Epithelial cell of proximal tubule (primary cell): ENCODE measurements at regions not wholly inside any gene's neighbourhood (a gene's known extent, or its start where the extent isn't known, plus 50 kb on each side); places are given as distances from the start of the nearest gene placed in this dataset.

Experiments used
- DNase-seq: peaks from one replicate; pipeline ENCODE4 v3.0.0-alpha.2; 2011; ENCODE audit warnings: low read depth
- H3K4me3 ChIP-seq: 2 replicates; pipeline ENCODE4 v1.5.1; 2011; ENCODE audit warnings: low read depth, mild to moderate bottlenecking, low read length
- TF ChIP-seq, protein P1 (sequence below): conservative IDR thresholded peaks from 2 replicates; pipeline ENCODE4 v1.5.1; 2012; ENCODE audit warnings: low read depth, mild to moderate bottlenecking, low read length

DNA sequence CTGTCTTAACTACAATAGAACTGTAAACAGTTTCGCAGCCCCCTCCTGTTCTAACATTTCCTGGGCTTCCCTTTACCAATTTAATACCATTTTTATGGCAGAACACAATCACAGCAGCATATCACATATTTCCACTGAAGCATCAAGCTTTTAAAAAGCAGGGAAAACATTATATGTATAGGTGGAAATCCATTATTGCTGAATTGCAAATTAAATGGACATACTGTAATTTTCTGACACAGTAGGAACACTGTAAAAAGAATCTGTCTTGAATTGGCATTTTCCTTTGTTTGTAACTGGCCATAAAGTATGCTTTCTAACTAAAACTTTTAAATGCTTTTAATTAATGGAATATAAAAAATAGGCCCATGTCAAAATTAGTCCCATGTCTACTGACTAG, 1385.8 kb downstream of the SI start:
- DNase-seq: no peak
- TF ChIP-seq, protein P1, sequence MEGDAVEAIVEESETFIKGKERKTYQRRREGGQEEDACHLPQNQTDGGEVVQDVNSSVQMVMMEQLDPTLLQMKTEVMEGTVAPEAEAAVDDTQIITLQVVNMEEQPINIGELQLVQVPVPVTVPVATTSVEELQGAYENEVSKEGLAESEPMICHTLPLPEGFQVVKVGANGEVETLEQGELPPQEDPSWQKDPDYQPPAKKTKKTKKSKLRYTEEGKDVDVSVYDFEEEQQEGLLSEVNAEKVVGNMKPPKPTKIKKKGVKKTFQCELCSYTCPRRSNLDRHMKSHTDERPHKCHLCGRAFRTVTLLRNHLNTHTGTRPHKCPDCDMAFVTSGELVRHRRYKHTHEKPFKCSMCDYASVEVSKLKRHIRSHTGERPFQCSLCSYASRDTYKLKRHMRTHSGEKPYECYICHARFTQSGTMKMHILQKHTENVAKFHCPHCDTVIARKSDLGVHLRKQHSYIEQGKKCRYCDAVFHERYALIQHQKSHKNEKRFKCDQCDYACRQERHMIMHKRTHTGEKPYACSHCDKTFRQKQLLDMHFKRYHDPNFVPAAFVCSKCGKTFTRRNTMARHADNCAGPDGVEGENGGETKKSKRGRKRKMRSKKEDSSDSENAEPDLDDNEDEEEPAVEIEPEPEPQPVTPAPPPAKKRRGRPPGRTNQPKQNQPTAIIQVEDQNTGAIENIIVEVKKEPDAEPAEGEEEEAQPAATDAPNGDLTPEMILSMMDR: no peak
- no peak overlapping the region for H3K4me3 ChIP-seq

DNA sequence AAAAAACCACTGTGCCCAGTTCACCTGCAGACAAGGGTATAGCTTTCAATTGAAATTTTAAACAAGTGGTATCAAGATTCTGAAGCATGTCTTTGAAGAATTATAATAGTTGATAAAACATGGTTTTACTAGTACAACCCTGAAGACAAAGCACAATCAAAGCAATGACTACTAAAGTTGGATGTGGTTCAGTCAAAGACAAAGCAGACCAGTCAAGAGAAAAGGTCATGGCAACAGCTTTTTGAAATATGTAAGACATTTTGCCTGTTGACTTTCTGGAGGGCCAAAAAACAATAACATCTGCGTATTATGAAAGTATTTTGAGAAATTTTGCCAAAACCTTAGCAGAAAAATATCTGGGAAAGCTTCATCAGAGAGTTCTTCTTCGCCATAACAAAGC, 1393.6 kb downstream of the SI start:
- TF ChIP-seq, protein P1: no peak
- DNase-seq: no peak
- H3K4me3 ChIP-seq: no peak overlapping the region

DNA sequence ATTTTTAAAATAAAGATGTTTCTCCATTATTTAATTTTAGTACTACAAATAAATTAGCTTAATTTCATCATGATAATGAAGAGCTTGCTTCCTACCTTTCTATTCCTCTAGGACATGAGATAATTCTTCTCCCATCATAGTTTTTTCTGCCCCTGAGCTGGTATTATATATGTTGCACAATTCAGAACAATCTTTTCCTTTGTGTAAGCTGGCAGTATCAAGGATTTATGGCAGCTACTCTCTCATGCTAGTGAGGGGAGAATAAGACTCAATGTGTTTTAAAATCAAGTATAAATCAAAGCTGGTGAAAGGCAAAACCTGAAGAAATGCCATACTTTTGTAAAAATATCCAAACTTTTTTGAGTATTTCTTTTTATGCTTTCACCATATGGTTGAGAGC, 1405.3 kb downstream of the SI start:
- TF ChIP-seq, protein P1: no peak
- DNase-seq: no peak
- H3K4me3 ChIP-seq: no peak overlapping the region

DNA sequence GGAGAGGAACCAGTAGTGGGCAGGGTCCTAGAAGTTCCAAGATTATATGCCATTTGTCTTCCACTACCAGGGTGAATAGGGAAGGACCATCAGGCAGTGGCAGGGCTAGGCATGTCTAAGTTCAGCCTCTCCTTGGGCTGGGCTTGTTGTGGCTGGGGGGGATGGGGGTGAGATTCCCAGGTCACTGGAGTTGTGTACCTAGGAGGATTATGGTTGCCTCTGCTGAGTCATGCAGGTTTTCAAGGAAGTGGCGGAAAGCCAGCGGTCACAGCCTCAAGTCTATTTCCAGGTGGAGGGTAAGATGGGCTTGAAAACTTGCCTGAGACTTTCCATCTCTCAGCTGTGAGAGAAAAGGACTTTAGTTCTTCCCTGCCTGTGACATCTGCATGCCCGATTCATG, 1407.1 kb downstream of the SI start:
- DNase-seq: no peak

DNA sequence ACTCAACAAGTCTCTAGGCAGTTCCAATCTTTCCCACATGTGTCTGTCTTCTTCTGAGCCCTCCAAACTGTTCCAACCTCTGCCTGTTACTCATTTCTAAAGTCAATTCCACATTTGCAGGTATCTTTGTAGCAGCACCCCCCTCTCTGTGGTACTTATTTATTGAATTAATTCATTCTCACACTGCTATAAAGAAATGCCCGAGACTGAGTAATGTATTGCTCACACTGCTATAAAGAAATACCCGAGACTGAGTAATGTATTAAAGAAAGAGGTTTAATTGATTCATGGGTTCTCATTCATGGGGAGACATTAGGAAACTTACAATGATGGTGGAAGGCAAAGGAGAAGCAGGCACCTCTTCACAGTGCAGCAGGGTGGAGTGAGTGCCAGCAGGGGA, 1413.8 kb downstream of the SI start:
- TF ChIP-seq, protein P1: no peak
- no peak overlapping the region for H3K4me3 ChIP-seq
- no peak for DNase-seq

More for the DNA sequence above, 1407.1 kb downstream of the SI start:
- TF ChIP-seq, protein P1: no peak
- H3K4me3 ChIP-seq: no peak overlapping the region

DNA sequence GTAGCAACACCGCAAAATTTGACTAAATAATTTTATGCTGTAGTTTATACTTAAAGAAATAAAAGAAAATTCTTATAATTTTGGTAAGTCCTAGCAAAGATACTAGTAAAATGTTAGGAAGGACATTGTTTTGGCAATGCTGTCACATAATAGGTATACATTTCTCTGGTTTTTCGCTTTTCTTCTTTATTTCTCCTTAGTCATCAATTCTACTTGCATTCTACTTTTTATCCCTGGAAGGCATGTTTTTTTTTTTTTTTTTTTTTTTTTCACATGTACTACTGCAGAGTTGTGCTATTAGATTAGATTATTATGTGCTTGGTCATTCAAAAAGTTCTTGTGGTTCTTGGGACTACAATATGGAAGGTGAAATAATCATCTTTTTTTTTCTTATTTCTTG, 1421.2 kb downstream of the SI start:
- no peak for DNase-seq
- no peak overlapping the region for H3K4me3 ChIP-seq
- TF ChIP-seq, protein P1: no peak

DNA sequence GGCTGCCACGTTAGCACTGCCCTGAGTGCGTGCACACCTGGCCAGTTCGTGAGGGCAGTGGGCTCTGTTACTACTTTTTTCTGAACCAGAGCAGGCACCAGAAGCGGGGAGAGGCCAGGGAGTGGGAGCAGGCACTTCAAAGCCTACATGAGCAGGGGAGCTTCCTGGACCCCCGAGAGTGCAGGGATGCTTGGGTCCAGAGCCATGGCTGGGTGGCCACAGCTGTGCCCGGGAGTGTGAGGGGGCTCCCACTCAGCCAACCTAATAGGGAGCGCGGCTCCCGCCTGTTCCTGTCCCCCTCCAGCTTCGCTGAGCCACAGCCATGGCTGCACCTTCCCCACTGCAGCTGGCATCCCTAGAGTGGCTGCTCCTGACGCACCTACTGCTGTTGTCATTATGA, 1423.3 kb downstream of the SI start:
- no peak for DNase-seq
- no peak overlapping the region for H3K4me3 ChIP-seq
- TF ChIP-seq, protein P1: no peak
